Naive thymus-derived CD4-positive, alpha-beta T cell (primary cell): ENCODE measurements at regions not wholly inside any gene's neighbourhood (a gene's known extent, or its start where the extent isn't known, plus 50 kb on each side); places are given as distances from the start of the nearest gene placed in this dataset.

Experiments
- ATAC-seq: fragments of 150-1000 bp; cut with Tn5 transposase; 2 replicates; pipeline ENCODE4 v1.10.0; 2021; ENCODE audit warnings: mild to moderate bottlenecking, moderate library complexity
- CTCF ChIA-PET: fragments of 350-600 bp; sonication (Branson Sonifier 250); formaldehyde crosslinking; loops from one replicate; lab custom pipeline; 2021; ENCODE audit warnings: antibody characterized with exemption; lab: Charles Lee
- POLR2A ChIA-PET: fragments of 350-600 bp; sonication (Branson Sonifier 250); formaldehyde crosslinking; loops from one replicate; lab custom pipeline; 2021; ENCODE audit warnings: antibody characterized with exemption, inconsistent platforms; lab: Charles Lee
- DNase-seq, 9 donors: peaks; one replicate each; pipeline versions ENCODE4 v3.0.0 to v3.0.0-alpha.2; 2020 to 2022; ENCODE audit warnings: mixed read lengths in 1 of 9
- H3K27ac ChIP-seq: one replicate; pipeline ENCODE4 v1.7.0; 2013; ENCODE audit warnings: mild to moderate bottlenecking, low read depth, low read length, moderate library complexity
- H3K27me3 ChIP-seq, 2 donors: one replicate each; pipeline ENCODE4 v1.7.0; 2013; ENCODE audit warnings: low read length in 2 of 2, mild to moderate bottlenecking in 2 of 2, moderate library complexity in 2 of 2; ENCODE audit not compliant: control insufficient read depth in 2 of 2, insufficient read depth in 2 of 2
- H3K36me3 ChIP-seq, 3 experiments: 1 replicate in 2 of 3; 2 replicates in 1 of 3; pipeline ENCODE4 v1.7.0; 2013; ENCODE audit warnings: low read length in 3 of 3, mild to moderate bottlenecking in 3 of 3, moderate library complexity in 1 of 3; ENCODE audit not compliant: insufficient read depth in 3 of 3, control insufficient read depth in 2 of 3
- H3K4me1 ChIP-seq, 2 donors: one replicate each; pipeline ENCODE4 v1.7.0; 2013; ENCODE audit warnings: low read length in 2 of 2, mild to moderate bottlenecking in 2 of 2, moderate library complexity in 1 of 2; ENCODE audit not compliant: control insufficient read depth in 2 of 2, insufficient read depth in 2 of 2
- H3K4me3 ChIP-seq: 2 replicates; pipeline ENCODE4 v1.7.0; 2013; ENCODE audit warnings: mild to moderate bottlenecking, low read length
- H3K9me3 ChIP-seq, 3 experiments: 1 replicate in 2 of 3; 2 replicates in 1 of 3; pipeline ENCODE4 v1.7.0; 2013; ENCODE audit warnings: low read length in 3 of 3; ENCODE audit not compliant: control insufficient read depth in 2 of 3
- H3K27ac Mint-ChIP-seq, 9 donors: one replicate each; pipeline ENCODE4 v1.8.0; 2020 to 2022; ENCODE audit warnings: mixed read lengths in 9 of 9, mild to moderate bottlenecking in 8 of 9, moderate library complexity in 5 of 9, inconsistent platforms in 2 of 9
- H3K27me3 Mint-ChIP-seq, 5 donors: one replicate each; pipeline ENCODE4 v1.8.0; 2021 to 2022; ENCODE audit warnings: mixed read lengths in 5 of 5, mild to moderate bottlenecking in 1 of 5
- H3K36me3 Mint-ChIP-seq, 5 donors: one replicate each; pipeline ENCODE4 v1.8.0; 2020 to 2022; ENCODE audit warnings: mixed read lengths in 5 of 5, mild to moderate bottlenecking in 3 of 5, inconsistent platforms in 1 of 5
- H3K4me1 Mint-ChIP-seq, 7 donors: one replicate each; pipeline ENCODE4 v1.8.0; 2020 to 2022; ENCODE audit warnings: mixed read lengths in 7 of 7, mild to moderate bottlenecking in 3 of 7, inconsistent platforms in 1 of 7
- H3K4me3 Mint-ChIP-seq, 10 donors: one replicate each; pipeline ENCODE4 v1.8.0; 2020 to 2022; ENCODE audit warnings: mild to moderate bottlenecking in 10 of 10, mixed read lengths in 10 of 10, moderate library complexity in 6 of 10, inconsistent platforms in 2 of 10
- H3K9me3 Mint-ChIP-seq, 11 donors: one replicate each; pipeline ENCODE4 v1.8.0; 2020 to 2022; ENCODE audit warnings: mixed read lengths in 11 of 11, mild to moderate bottlenecking in 4 of 11, inconsistent platforms in 1 of 11, moderate library complexity in 1 of 11
- intact Hi-C, 2 donors: fragments of 100-400 bp; cut with micrococcal nuclease; formaldehyde crosslinking; loops; one replicate each; pipeline ENCODE4 v1.15.1; 2023

GRCh38 chr11:115961159-115962003 is 457.2 kb upstream of the CADM1 start:
- intact Hi-C loops = no loop called here
- H3K4me3 ChIP-seq = no peak overlapping the region
- H3K36me3 ChIP-seq = no peaks in the 10 kb centered on the region
- no peaks in the 10 kb centered on the region for H3K9me3 ChIP-seq
- ATAC-seq (no peak), DNase-seq (no peak)
- ChIA-PET CTCF (interaction anchor here (0.6 kb wide), 1 partner anchor 256 kb away, joined by 3 read pairs; no protein-coding TSS in a partner anchor), POLR2A (no interaction called here)
- no peaks in the 10 kb centered on the region for H3K4me1 Mint-ChIP-seq
- H3K27me3 Mint-ChIP-seq = peaks cover 0 to 23% (median 0%) of the 10 kb centered on the region in 5 donors
- H3K9me3 Mint-ChIP-seq = peaks cover 0 to 4% (median 0%) of the 10 kb centered on the region in 11 donors
- no peaks in the 10 kb centered on the region for H3K27me3 ChIP-seq
- H3K36me3 Mint-ChIP-seq = no peaks in the 10 kb centered on the region
- H3K4me3 Mint-ChIP-seq = no peak overlapping the region
- no peaks in the 10 kb centered on the region for H3K4me1 ChIP-seq
- no peak overlapping the region for H3K27ac Mint-ChIP-seq
- no peak overlapping the region for H3K27ac ChIP-seq

GRCh38 chr11:115959081-115959486 is 454.9 kb upstream of the CADM1 start:
- H3K27ac Mint-ChIP-seq = no peak overlapping the region
- POLR2A ChIA-PET = no interaction called here
- H3K4me3 Mint-ChIP-seq = no peak overlapping the region
- Histone ChIP-seq H3K27me3 (no peaks in the 10 kb centered on the region), H3K36me3 (no peaks in the 10 kb centered on the region), H3K4me1 (no peaks in the 10 kb centered on the region), H3K4me3 (no peak overlapping the region), H3K27ac (no peak overlapping the region), H3K9me3 (no peaks in the 10 kb centered on the region)
- peaks cover 0 to 9% (median 0%) of the 10 kb centered on the region in 11 donors for H3K9me3 Mint-ChIP-seq
- intact Hi-C loops = no loop called here
- ATAC-seq = no peak
- no peaks in the 10 kb centered on the region for H3K4me1 Mint-ChIP-seq
- no peak for DNase-seq
- CTCF ChIA-PET = no interaction called here
- no peaks in the 10 kb centered on the region for H3K36me3 Mint-ChIP-seq
- H3K27me3 Mint-ChIP-seq = peaks cover 0 to 20% (median 0%) of the 10 kb centered on the region in 5 donors

- intact Hi-C loops = no loop called here
These were observed 454.1 kb upstream of the CADM1 start for GRCh38 chr11:115958089-115959000.

GRCh38 chr11:115955803-115956202 is 451.6 kb upstream of the CADM1 start:
- peaks cover 0 to 13% (median 0%) of the 10 kb centered on the region in 5 donors for H3K27me3 Mint-ChIP-seq
- no peak overlapping the region for H3K4me3 ChIP-seq
- H3K4me3 Mint-ChIP-seq = no peak overlapping the region
- no peak for ATAC-seq
- no peaks in the 10 kb centered on the region for H3K4me1 ChIP-seq
- intact Hi-C loops = no loop called here
- H3K27me3 ChIP-seq = no peaks in the 10 kb centered on the region
- no peaks in the 10 kb centered on the region for H3K4me1 Mint-ChIP-seq
- ChIA-PET POLR2A (no interaction called here), CTCF (no interaction called here)
- no peak overlapping the region for H3K27ac Mint-ChIP-seq
- no peak overlapping the region for H3K27ac ChIP-seq
- peaks cover 0 to 16% (median 8%) of the 10 kb centered on the region in 11 donors for H3K9me3 Mint-ChIP-seq
- no peaks in the 10 kb centered on the region for H3K36me3 ChIP-seq
- peaks cover 0 to 7% (median 0%) of the 10 kb centered on the region in 3 experiments for H3K9me3 ChIP-seq
- no peak for DNase-seq
- no peaks in the 10 kb centered on the region for H3K36me3 Mint-ChIP-seq

More at GRCh38 chr11:115958089-115959000, 454.1 kb upstream of the CADM1 start:
- Mint-ChIP-seq H3K27ac (no peak overlapping the region), H3K36me3 (no peaks in the 10 kb centered on the region), H3K9me3 (peaks cover 0 to 9% (median 0%) of the 10 kb centered on the region in 11 donors), H3K27me3 (peaks cover 0 to 20% (median 0%) of the 10 kb centered on the region in 5 donors), H3K4me3 (no peak overlapping the region), H3K4me1 (no peaks in the 10 kb centered on the region)
- Histone ChIP-seq H3K4me1 (no peaks in the 10 kb centered on the region), H3K9me3 (no peaks in the 10 kb centered on the region), H3K4me3 (no peak overlapping the region), H3K36me3 (no peaks in the 10 kb centered on the region), H3K27me3 (no peaks in the 10 kb centered on the region), H3K27ac (no peak overlapping the region)
- CTCF ChIA-PET = no interaction called here
- no peak for DNase-seq
- ATAC-seq = no peak
- POLR2A ChIA-PET = no interaction called here

- POLR2A ChIA-PET = no interaction called here
- H3K27ac Mint-ChIP-seq = no peak overlapping the region
- H3K9me3 ChIP-seq = peaks cover 0 to 14% (median 0%) of the 10 kb centered on the region in 3 experiments
- CTCF ChIA-PET = no interaction called here
- H3K4me3 Mint-ChIP-seq = no peak overlapping the region
- no peaks in the 10 kb centered on the region for H3K4me1 ChIP-seq
- H3K27me3 ChIP-seq = no peaks in the 10 kb centered on the region
- H3K27me3 Mint-ChIP-seq = no peaks in the 10 kb centered on the region
- intact Hi-C loops = no loop called here
- no peak overlapping the region for H3K27ac ChIP-seq
- H3K4me3 ChIP-seq = no peak overlapping the region
- peaks cover 0 to 42% (median 13%) of the 10 kb centered on the region in 11 donors for H3K9me3 Mint-ChIP-seq
- no peaks in the 10 kb centered on the region for H3K4me1 Mint-ChIP-seq
- no peaks in the 10 kb centered on the region for H3K36me3 ChIP-seq
- DNase-seq (no peak), ATAC-seq (no peak)
- no peaks in the 10 kb centered on the region for H3K36me3 Mint-ChIP-seq
These were observed 446.4 kb upstream of the CADM1 start for GRCh38 chr11:115950660-115951059.

- Histone ChIP-seq H3K9me3 (no peaks in the 10 kb centered on the region), H3K36me3 (no peaks in the 10 kb centered on the region), H3K4me1 (no peaks in the 10 kb centered on the region), H3K27me3 (no peaks in the 10 kb centered on the region), H3K4me3 (no peak overlapping the region), H3K27ac (no peak overlapping the region)
- no peak overlapping the region for H3K4me3 Mint-ChIP-seq
- H3K4me1 Mint-ChIP-seq = no peaks in the 10 kb centered on the region
- H3K36me3 Mint-ChIP-seq = no peaks in the 10 kb centered on the region
- intact Hi-C loops = no loop called here
- peaks cover 0 to 3% (median 0%) of the 10 kb centered on the region in 5 donors for H3K27me3 Mint-ChIP-seq
- DNase-seq = no peak
- H3K9me3 Mint-ChIP-seq = peaks cover 0 to 26% (median 6%) of the 10 kb centered on the region in 11 donors
- H3K27ac Mint-ChIP-seq = no peak overlapping the region
- POLR2A ChIA-PET = no interaction called here
- no peak for ATAC-seq
- CTCF ChIA-PET = no interaction called here
These were observed 440.4 kb upstream of the CADM1 start for GRCh38 chr11:115944596-115944995.
